Jurkat, Clone E6-1 (cell line): ENCODE measurements at regions not wholly inside any gene's neighbourhood (a gene's known extent, or its start where the extent isn't known, plus 50 kb on each side); places are given as distances from the start of the nearest gene placed in this dataset.

ENCODE experiments used
- DNase-seq: peaks from one replicate; pipeline ENCODE4 v3.0.0-alpha.2; 2011; ENCODE audit warnings: low read depth, low spot score
- H3K4me3 ChIP-seq: 2 replicates; pipeline ENCODE4 v1.5.1; 2011; ENCODE audit warnings: mild to moderate bottlenecking, low read length, control low read depth, moderate library complexity

DNA sequence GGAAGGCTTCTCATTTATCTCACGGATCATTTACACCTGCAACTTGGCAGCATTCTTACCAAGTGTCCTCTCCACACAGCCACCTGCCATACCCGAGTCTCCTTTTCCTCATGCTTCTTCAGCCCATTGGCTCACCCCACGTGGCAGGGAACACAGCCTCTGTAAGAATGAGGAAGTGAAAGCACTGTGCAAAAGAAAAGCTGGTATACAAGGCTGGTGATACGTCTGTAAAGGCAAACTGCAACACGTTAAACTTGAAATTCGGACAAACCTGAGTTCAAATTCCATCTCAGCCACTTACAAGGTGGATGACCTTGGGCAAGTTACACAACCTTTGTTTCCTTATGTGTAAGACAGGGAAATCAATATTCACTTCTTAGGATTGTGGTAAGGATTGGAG lies 164.0 kb upstream of the RASGEF1B start:
- no peak overlapping the region for H3K4me3 ChIP-seq
- no peak for DNase-seq

DNA sequence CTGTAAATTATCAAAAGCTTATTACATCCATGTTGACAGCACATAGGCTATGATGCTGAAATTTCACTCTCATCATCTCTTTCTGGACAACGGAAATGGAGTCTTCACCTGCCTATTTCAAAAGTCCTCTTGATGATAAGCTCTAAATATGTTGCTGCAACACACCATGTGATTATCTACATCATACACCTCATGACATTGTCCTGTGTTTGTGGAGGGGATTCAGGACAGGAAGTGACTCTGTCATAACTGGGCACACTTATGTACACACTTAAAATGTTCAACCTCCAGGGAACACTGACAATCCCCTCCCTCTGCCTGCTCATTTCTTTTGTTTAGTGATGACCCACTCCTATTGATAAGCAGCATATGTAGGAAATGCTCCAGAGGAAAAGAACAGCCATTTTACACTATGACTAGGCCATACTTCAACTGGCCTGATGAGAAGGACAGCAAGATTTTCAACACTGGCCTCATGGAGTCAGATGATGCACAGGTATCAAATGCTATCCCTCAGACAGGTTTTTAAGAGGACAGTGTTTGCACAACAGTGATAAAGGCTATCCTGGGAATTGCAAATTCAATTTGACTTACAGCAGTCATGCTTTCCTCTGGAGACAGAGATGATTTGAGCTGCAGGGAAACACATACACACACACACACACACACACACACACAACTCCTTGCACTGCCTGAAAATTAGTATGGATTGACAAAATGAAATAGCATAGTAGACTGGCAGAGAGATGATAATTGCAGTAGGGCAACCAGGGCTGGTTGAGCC lies 163.3 kb upstream of the RASGEF1B start:
- H3K4me3 ChIP-seq: no peak overlapping the region
- no peak for DNase-seq

DNA sequence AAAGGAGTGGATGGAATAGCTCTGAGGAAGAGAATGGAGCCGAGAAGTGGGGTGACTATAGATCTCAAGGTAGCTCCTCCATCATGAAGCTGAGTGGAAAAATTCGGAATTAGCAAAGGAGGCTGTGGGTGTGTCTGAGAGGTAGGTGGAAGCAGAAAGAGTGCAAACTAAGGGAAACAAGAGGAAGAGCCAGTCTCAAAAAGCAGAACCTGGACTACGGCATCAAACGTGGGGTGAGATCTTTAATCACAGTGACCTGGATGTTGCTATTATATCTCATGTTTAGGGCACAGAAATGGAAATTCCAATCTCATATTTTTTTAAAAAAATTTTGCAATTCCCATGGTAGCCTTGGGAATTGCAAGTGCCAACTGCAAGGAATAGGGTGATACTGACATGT lies 162.5 kb upstream of the RASGEF1B start:
- DNase-seq: no peak
- H3K4me3 ChIP-seq: no peak overlapping the region

DNA sequence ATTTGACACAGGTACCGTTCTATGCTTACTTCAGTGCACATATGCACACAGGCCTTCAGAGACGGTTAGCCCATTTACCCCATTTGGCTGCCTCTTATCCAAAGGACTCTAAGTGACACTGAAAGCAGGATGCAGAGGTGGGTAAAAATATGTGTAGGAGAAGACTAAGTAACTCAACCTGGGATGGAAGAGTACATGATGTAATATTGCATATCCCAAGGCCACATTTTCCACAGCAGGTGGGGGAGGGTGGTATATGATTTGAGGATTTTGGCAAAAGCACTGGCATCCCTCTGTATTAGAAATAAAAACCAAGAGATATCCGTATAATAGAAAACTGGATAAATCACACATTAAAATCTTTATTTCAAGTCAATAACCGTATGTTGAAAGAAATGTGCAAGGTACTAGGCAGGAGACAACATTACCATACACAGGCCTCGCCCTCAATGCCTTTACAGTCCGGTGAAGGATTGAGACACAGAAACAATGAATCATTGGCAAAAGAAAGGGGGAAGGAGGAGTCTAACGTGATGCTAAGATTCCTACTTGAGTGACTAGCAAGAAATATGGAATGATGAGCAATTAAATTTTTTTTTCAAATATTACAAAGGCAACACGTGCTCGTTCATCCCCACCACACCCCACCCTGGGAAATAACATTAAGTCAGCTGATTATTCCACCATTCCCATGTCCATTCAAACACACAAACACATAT lies 161.0 kb upstream of the RASGEF1B start:
- DNase-seq: no peak

DNA sequence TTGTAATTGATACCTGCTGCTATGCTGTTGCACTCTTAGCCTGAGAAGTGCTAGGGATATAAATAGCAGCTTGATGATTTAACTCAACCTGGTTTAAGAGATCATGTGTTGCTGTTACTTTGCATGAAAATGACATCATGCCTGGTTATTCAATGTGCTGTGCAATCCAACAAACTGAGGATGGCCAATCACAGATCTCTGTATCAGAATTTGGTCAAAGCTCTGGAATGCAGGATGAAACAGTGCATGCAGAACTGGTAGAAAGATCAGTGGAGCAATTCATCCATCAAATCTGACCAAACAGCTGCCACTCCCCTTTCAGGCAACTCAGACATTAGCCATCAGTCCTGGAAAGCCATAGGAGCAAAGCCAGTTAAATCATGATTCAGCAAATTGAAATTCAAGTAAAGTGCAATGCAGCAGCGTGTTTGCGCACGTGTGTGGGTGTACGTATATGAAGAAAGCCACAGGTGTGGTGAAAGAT lies 160.3 kb upstream of the RASGEF1B start:
- no peak for DNase-seq
- H3K4me3 ChIP-seq: no peak overlapping the region

More for the DNA sequence above, 161.0 kb upstream of the RASGEF1B start:
- no peak overlapping the region for H3K4me3 ChIP-seq

DNA sequence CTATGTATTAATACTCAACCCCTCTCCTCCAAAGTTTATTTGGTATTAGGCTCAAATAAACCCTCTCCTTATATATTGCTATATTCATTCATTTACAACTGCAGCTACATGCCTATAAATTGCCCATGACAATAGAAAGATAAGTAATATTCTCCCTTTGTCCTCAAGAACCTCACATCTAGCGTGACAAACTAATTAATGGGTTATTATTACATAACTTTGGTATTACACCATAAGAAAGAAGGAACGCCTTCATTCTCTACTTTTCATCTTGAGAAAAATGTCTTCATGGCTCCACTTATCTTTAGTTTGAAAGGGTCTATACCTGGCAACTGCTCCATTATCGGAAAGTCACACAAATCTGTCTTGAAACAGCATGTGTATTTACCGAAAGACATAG lies 157.7 kb upstream of the RASGEF1B start:
- no peak overlapping the region for H3K4me3 ChIP-seq
- no peak for DNase-seq

DNA sequence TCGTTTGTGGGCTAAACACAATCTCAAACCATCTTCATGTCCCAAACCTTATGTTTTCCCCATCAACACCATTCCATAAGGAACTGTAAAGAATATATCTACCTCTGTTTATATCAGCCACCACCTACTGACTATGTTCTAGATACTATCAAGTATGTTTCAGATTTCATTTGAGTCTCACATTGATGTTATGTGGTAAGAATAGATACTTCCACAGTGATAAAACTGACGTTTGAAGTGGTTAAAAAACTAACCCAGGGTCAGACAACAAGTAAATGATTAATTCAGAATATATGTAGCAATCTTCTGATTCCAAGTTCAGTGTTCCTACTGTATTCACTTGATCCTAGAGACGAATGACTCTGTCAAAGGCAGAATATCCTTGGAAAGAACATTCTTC lies 156.8 kb upstream of the RASGEF1B start:
- H3K4me3 ChIP-seq: no peak overlapping the region
- DNase-seq: no peak

DNA sequence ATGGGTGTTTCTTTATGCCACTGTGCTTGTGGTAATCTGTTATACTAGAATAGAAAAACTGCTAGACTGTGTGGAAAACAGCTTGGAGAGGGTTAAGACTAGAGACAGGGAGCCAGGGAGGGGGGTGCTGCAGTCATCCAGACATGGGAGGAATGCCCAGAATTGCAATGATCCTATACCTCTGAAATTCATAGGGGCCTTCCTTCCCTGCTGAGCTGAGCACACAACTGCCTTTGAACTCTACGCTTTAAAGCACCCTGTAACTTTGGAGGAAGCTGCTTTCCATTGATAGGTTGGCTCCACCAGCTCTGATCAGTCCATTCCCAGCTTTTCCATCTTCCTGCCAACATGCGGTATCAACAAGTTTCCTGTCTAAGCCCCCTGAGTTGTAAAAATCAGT lies 155.9 kb upstream of the RASGEF1B start:
- DNase-seq: no peak
- no peak overlapping the region for H3K4me3 ChIP-seq

DNA sequence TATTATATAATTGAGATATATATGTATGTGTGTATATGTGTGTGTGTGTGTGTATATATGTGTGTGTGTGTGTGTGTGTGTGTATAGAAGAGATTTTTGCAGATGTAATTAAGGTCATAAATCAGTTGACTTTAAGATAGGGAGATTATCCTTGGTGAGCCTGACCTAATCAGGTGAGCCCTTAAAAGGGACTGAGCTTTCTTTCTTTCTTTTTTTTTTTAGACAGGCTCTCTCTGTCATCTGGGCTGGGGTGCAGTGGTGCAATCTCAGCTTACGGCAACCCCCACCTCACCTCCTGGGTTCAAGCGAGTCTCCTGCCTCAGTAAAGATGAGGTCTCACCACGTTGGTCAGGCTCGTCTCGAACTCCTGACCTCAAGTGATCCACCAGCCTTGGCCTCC lies 155.1 kb upstream of the RASGEF1B start:
- DNase-seq: no peak
- H3K4me3 ChIP-seq: no peak overlapping the region

DNA sequence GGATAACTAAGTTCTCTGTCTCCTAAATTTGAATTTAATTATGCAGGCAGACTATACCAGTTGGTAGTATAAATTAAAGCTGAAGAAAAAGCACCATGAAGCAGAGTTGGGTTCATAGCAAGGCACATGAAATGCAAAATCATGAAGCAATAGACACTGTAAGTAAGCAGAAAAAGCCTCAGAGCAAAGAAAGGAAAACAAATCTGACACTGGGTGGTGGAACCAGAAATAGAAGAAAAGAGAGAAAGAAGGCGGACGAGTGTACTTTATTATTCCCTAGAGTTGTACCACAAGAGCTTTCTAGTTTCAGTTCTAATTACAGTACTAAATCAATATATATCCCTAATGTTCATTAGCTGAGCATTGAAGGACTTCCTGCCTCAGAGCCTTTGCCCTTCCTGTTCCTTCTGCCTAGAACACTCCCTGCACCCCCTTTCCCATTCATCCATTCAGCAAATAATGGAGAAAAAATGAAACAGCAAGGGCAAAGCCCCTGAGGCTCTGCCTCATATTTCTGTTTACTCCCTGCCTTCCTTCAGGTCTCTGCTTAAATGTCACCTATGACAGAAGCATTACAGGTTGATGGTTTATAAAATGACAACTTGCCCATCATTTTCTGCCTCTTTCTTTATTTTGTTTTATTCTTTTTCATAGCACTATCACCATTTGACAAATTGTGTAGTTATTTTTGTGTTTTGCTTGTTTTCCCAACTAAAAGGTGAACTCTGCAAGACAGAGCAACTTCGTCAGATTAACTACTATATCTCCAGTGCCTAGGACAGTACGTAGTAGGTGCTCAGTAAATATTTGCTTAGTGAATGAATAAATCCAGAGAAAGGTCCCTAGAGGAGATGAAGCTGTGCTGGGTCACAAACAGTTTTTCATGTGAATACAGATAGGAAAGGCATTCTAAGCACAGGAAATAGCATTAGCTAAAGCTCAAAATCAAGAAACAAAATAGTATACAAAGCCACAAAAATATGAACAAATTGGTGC lies 154.0 kb upstream of the RASGEF1B start:
- no peak overlapping the region for H3K4me3 ChIP-seq
- DNase-seq: no peak

DNA sequence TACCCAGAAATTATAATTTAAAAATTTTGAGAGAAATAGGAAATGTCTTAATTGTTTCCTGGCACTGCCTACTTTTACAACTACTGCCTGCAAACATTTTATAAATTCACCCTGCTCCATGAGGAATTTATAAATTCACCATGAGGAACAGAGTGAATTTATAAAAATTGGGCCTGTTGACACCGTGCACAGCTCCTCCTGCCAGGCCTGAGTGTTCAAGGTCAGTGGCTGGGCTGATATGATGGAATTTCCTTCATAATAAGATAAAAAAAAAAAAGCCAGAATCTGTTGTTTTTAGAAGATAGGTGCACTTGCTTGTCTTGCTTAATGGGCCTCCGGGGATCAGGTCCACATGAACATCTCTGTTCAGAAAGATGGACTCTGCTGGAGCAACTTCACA lies 151.7 kb upstream of the RASGEF1B start:
- no peak for DNase-seq
- no peak overlapping the region for H3K4me3 ChIP-seq

DNA sequence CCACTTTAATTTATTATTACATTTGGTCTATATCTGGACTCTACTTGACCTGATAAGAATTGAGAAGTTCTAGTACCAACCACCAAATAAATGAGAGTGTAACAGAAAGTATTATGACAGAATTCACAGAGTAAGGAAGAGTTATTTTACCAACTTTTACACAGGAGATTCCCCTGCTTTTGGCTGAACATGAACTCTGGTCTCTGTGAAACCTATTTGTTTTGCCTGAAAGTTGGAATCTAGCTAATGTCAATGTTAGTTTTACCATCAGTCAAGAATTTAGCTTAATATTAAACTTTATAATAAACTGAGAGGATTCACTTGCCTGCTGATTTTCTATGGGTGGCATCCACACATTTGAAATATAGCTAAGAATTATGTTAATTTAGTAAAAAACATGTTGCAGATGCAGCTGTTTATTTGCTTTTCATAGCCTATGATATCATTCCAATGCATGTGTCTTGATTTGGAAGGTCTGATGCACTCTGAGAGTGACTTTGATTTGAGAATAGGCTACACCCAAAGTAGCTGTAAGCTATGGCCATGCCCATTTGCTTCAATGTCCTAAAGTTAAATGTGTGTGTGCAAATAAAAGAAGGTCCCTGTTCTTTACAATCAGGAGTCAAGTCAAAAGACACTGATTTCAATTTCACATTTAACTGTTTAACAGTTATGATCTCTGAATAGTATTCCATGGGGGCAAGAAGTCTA lies 150.9 kb upstream of the RASGEF1B start:
- no peak overlapping the region for H3K4me3 ChIP-seq
- DNase-seq: no peak

DNA sequence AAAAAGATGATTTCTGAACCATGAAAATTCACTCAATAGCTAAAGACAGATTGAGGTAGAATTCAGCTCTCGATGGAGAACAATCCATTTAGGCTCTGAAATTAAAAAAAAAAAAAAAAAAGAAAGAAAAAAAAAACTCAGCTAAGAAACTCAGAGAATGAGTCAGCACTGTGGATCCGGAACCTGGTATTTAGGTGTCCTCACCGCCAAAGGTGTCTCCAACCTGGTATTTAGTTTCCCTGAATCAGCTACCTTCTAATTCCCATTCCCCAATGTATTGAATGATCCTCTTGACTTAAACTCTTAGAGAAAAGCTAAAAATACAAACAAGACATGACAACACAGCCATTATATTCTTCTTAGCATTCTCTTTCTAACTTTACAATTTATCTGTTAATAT lies 150.3 kb upstream of the RASGEF1B start:
- no peak overlapping the region for H3K4me3 ChIP-seq
- no peak for DNase-seq

DNA sequence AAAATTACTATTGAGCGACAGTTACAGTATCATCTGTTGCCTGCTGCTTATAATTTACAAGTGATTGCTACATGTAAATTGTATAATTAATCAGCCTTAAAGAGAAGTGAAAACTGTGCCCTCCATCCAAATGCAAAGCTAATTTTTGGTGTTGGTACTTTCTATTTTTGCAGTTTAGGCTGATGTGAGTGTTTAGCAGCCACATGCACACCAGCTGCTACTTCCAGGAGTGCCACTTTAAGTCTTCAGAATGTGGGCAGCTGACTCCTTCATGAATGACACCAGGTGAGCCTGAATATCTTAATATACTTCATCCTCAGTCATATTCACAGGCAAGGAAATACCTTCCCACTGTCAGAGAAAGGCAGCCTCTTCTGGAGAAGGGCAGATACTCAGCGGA lies 149.8 kb upstream of the RASGEF1B start:
- DNase-seq: no peak
- no peak overlapping the region for H3K4me3 ChIP-seq

DNA sequence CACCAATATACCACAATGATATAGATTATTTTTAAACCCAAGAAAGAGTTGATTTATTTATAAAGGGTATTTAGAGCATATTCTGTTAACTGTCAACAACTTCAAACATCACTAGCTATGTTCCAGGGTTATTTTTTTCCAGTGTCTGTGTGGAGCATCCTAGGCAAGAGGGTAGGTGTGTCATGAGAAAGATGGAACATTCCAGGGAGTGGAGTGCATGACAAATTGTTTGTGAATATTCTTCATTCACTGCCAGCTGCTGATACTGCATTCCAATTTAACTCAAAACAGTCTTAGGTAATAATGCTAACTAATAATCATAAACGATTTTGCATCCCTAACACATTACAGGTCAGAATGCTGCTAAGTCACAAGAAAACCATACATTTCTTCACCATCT lies 148.7 kb upstream of the RASGEF1B start:
- no peak for DNase-seq
- H3K4me3 ChIP-seq: no peak overlapping the region

DNA sequence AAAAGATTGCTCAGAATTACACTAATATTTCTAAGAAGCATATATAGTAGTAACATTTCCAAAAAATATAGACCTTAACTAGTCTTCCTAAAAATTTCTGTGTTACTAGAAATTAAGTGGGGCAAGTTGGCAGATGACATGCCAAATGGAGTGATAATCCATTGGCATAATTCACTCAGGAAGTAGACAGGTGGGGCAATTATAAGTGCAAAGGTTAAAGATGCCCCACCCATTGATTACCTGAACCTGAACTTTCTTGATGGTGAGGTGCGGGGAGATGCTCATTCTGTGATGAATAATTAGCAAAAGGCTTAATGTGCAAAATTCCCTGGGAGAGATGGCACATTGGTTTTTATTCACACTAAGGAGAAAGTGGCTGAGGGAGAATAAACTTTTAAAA lies 145.8 kb upstream of the RASGEF1B start:
- no peak for DNase-seq
- no peak overlapping the region for H3K4me3 ChIP-seq

DNA sequence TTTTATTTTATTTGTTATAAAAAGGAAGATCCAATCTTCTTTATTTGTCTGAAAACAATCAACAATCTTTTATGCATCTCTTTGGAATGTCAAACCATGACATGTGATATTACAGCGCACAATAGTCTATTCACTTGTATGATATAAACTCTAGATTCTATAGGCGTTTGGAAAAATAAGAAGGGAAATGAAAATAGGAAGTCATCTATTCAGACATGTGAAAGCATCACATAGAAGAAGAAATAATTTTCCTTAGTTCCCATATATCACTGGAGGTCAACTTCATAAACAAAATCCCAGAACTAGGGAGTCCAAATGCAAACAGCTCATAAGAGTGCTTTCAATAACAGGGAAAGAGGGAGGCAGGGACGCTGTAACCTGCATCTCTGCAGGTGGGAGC lies 139.5 kb upstream of the RASGEF1B start:
- DNase-seq: no peak
- H3K4me3 ChIP-seq: no peak overlapping the region

DNA sequence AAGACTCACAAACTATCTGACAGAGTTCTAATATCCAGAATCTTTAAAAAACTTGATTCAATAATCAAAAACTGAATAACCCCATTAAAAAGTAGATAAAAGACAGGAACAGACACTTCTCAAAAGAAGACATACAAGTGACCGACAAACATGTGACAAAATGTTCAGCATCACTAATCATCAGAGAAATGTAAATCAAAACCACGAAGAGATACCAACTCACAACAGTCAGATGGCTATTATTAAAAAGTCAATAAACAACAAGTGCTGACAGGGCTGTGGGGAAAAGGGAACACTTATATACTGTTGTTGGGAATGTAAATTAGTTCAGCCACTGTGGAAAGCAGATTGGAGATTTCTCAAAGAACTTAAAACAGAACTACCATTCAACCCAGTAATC lies 138.1 kb upstream of the RASGEF1B start:
- H3K4me3 ChIP-seq: no peak overlapping the region
- DNase-seq: no peak

DNA sequence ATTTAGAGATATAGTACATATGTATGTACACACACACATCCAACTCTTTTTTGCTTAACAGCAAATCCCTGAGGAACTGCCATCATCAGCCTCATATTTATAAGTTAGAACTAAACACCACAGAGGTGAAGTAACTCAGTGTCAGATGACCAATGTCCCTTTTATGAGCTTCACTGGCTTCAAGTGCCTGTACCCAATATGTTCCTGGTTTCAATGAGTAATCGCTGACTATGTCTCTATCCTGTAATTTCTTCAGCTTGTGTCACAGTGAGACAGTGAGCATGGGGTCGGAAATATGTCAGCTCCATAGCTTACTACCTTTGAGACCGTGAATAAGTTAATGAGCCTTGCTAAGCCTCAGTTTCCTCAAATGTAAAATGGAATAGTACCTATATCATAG lies 136.2 kb upstream of the RASGEF1B start:
- no peak overlapping the region for H3K4me3 ChIP-seq
- no peak for DNase-seq
